A549 (cell line): ENCODE measurements at regions not wholly inside any gene's neighbourhood (a gene's known extent, or its start where the extent isn't known, plus 50 kb on each side); places are given as distances from the start of the nearest gene placed in this dataset.

Source experiments
- ATAC-seq, 2 experiments: fragments of 200-7000 bp in 1 of 2; fragments of >200 bp in 1 of 2; cut with Nextera tagmentation in 1 of 2; cut with Tn5 transposase in 1 of 2; 3 replicates each; pipeline versions ENCODE4 v1.8.0 to v1.9.1; 2018 to 2020; ENCODE audit warnings: mild to moderate bottlenecking in 1 of 2, moderate library complexity in 1 of 2
- CTCF ChIA-PET: fragments of 300-600 bp; sonication (Branson Sonifier 250); formaldehyde crosslinking; extraction: SDS; loops from one replicate; lab custom pipeline; 2021; ENCODE audit warnings: antibody characterized with exemption, inconsistent platforms; lab: Yijun Ruan, JAX
- POLR2A ChIA-PET: fragments of 350-600 bp; formaldehyde crosslinking; extraction: SDS; loops from one replicate; lab custom pipeline; 2021; ENCODE audit warnings: antibody characterized with exemption, inconsistent platforms; lab: Yijun Ruan, JAX
- DNase-seq, 2 experiments: peaks; one replicate each; pipeline versions ENCODE4 v3.0.0 to v3.0.0-alpha.2; 2011 to 2016; ENCODE audit warnings: low read depth in 1 of 2, low spot score in 1 of 2
- FAIRE-seq: peaks from 2 replicates; lab custom pipeline; 2011; peaks lifted over from hg19 to GRCh38; lab: Jason Lieb, UNC
- H3K27ac ChIP-seq, 2 experiments: fragments of >200 bp; sonication (Bioruptor Twin); formaldehyde crosslinking; 3 replicates each; pipeline ENCODE4 v1.5.1; 2016 to 2017
- H3K4me1 ChIP-seq: fragments of >200 bp; sonication (Bioruptor Twin); formaldehyde crosslinking; 3 replicates; pipeline ENCODE4 v1.6.1; 2016
- H3K4me2 ChIP-seq: fragments of >200 bp; sonication (Bioruptor Twin); formaldehyde crosslinking; 3 replicates; pipeline ENCODE4 v1.6.1; 2016
- H3K4me3 ChIP-seq: fragments of >200 bp; sonication (Bioruptor Twin); formaldehyde crosslinking; 3 replicates; pipeline ENCODE4 v1.5.1; 2016
- H3K9me3 ChIP-seq: fragments of >200 bp; sonication (Bioruptor Twin); formaldehyde crosslinking; 3 replicates; pipeline ENCODE4 v1.6.1; 2016
- BHLHE40 ChIP-seq: IDR thresholded peaks from 2 replicates; pipeline ENCODE4 v1.6.1; 2012; ENCODE audit warnings: low read depth, low read length, inconsistent platforms
- CEBPB ChIP-seq, 2 experiments: fragments of >200 bp in 1 of 2; sonication (Bioruptor Twin) in 1 of 2; formaldehyde crosslinking in 1 of 2; IDR thresholded peaks; 2 replicates each; pipeline ENCODE4 v1.6.1; 2012 to 2016
- CHD4 ChIP-seq: fragments of 200-600 bp; sonication (generic); IDR thresholded peaks from 2 replicates; pipeline ENCODE4 v1.6.1; 2016; ENCODE audit warnings: antibody characterized with exemption, mild to moderate bottlenecking, borderline replicate concordance
- EHF ChIP-seq: fragments of 250-450 bp; sonication (Bioruptor Pico); IDR thresholded peaks from 2 replicates; pipeline ENCODE4 v1.5.0; 2020; ENCODE audit warnings: mild to moderate bottlenecking
- EHMT2 ChIP-seq: fragments of 200-600 bp; sonication (generic); IDR thresholded peaks from 2 replicates; pipeline ENCODE4 v1.6.1; 2016; ENCODE audit warnings: antibody characterized with exemption, low read depth, mild to moderate bottlenecking, moderate library complexity
- EP300 ChIP-seq, 2 experiments: fragments of >200 bp; sonication (Bioruptor Twin); formaldehyde crosslinking; IDR thresholded peaks; 2 replicates in 1 of 2; 3 replicates in 1 of 2; pipeline ENCODE4 v1.6.1; 2016 to 2017
- FOXS1 ChIP-seq: fragments of 250-450 bp; sonication (Bioruptor Pico); IDR thresholded peaks from 2 replicates; pipeline ENCODE4 v1.5.0; 2020; ENCODE audit warnings: mild to moderate bottlenecking, moderate library complexity
- HDAC2 ChIP-seq: fragments of 200-600 bp; sonication (generic); IDR thresholded peaks from 2 replicates; pipeline ENCODE4 v1.6.1; 2016
- HEYL ChIP-seq: fragments of 250-450 bp; sonication (Bioruptor Pico); IDR thresholded peaks from 2 replicates; pipeline ENCODE4 v1.8.0; 2021; ENCODE audit warnings: mild to moderate bottlenecking, moderate library complexity
- HOXB5 ChIP-seq: fragments of 250-450 bp; sonication (Bioruptor Pico); IDR thresholded peaks from 2 replicates; pipeline ENCODE4 v1.5.0; 2020; ENCODE audit warnings: mild to moderate bottlenecking, moderate library complexity
- JUNB ChIP-seq: fragments of >200 bp; sonication (Bioruptor Twin); formaldehyde crosslinking; IDR thresholded peaks from 2 replicates; pipeline ENCODE4 v1.6.1; 2016
- KDM1A ChIP-seq: fragments of 200-600 bp; sonication (generic); IDR thresholded peaks from 2 replicates; pipeline ENCODE4 v1.6.1; 2016; ENCODE audit warnings: low read depth, mild to moderate bottlenecking
- MAZ ChIP-seq: fragments of 150-350 bp; IDR thresholded peaks from 2 replicates; pipeline ENCODE4 v1.6.1; 2014; ENCODE audit warnings: antibody characterized with exemption, low read depth, low read length, borderline replicate concordance
- MYC ChIP-seq: IDR thresholded peaks from 2 replicates; pipeline ENCODE4 v1.6.1; 2012; ENCODE audit warnings: mild to moderate bottlenecking, inconsistent platforms, low read length, improper control_type of control experiment, borderline replicate concordance
- NR3C1 ChIP-seq: fragments of >200 bp; sonication (Bioruptor Twin); formaldehyde crosslinking; IDR thresholded peaks from 3 replicates; pipeline ENCODE4 v1.6.1; 2017
- POLR2A ChIP-seq: IDR thresholded peaks from 2 replicates; pipeline ENCODE4 v1.6.1; 2012; ENCODE audit warnings: mild to moderate bottlenecking, low read length
- POLR2AphosphoS2 ChIP-seq: conservative IDR thresholded peaks from 2 replicates; pipeline ENCODE4 v1.6.1; 2012; ENCODE audit warnings: low read length, improper control_type of control experiment, inconsistent platforms
- RCOR1 ChIP-seq: fragments of 150-350 bp; IDR thresholded peaks from 2 replicates; pipeline ENCODE4 v1.6.1; 2014; ENCODE audit warnings: antibody characterized with exemption, low read length, low read depth
- RFX5 ChIP-seq: fragments of 450-650 bp; IDR thresholded peaks from 2 replicates; pipeline ENCODE4 v1.7.1; 2014; ENCODE audit warnings: antibody characterized with exemption, mild to moderate bottlenecking, moderate library complexity
- RNF2 ChIP-seq: fragments of 200-600 bp; sonication (generic); IDR thresholded peaks from 2 replicates; pipeline ENCODE4 v1.6.1; 2016; ENCODE audit warnings: low read depth, mild to moderate bottlenecking, antibody characterized with exemption, moderate library complexity, borderline replicate concordance
- SMC3 ChIP-seq: fragments of >200 bp; sonication (Bioruptor Twin); formaldehyde crosslinking; IDR thresholded peaks from 3 replicates; pipeline ENCODE4 v1.6.1; 2018; ENCODE audit warnings: inconsistent platforms
- ZC3H11A ChIP-seq: fragments of 450-650 bp; IDR thresholded peaks from 2 replicates; pipeline ENCODE4 v1.6.1; 2014; ENCODE audit warnings: antibody characterized with exemption, mild to moderate bottlenecking
- ZFP36 ChIP-seq: fragments of 450-650 bp; IDR thresholded peaks from 2 replicates; pipeline ENCODE4 v1.6.1; 2014; ENCODE audit warnings: borderline replicate concordance; ENCODE audit not compliant: partially characterized antibody
- ZNF302 ChIP-seq: fragments of 250-450 bp; sonication (Bioruptor Pico); IDR thresholded peaks from 2 replicates; pipeline ENCODE4 v1.9.0; 2021; ENCODE audit warnings: inconsistent platforms, mild to moderate bottlenecking, moderate library complexity
- WGBS: methylation state at CpG from one replicate; pipeline ENCODE4 v1.1.6; 2017; ENCODE audit errors: missing lambda C conversion rate; 5-methylcytosine and 5-hydroxymethylcytosine counted together
- TF ChIP-seq, protein P1 (sequence below): fragments of 250-450 bp; sonication (Bioruptor Pico); IDR thresholded peaks from 2 replicates; pipeline ENCODE4 v1.5.0; 2021; ENCODE audit warnings: mild to moderate bottlenecking, moderate library complexity, borderline replicate concordance
- TF ChIP-seq, protein P2 (sequence below): fragments of >200 bp; sonication (Bioruptor Twin); formaldehyde crosslinking; IDR thresholded peaks from 3 replicates; pipeline ENCODE4 v1.6.1; 2016
- TF ChIP-seq, protein P3 (sequence below): IDR thresholded peaks from 2 replicates; pipeline ENCODE4 v1.6.1; 2012; ENCODE audit warnings: low read depth, borderline replicate concordance
- TF ChIP-seq, protein P4 (sequence below): IDR thresholded peaks from 2 replicates; pipeline ENCODE4 v1.6.1; 2012

DNA sequence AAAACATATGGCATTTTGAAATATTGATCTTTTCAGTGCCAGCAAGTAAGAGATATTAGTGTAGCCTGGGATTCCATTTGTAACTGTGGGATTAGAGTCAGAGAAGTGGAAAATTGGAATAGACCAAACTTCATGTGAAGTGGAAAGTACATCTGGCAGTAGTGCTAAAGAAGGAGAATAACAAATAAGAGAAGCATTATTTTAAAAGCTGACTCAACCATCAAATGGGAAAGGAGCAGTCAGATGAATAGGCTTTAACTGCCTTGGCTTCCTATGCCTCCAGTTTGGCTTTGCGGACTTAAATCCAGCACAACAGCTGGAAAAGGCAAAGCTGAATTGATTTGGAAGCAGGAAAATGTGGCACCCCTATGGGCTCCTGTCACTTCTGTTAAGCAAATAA is 623.1 kb downstream of the TSN start:
- H3K4me3 ChIP-seq: no peak overlapping the region
- WGBS: 0% methylated on average over 1 of the region's 1 CpG

DNA sequence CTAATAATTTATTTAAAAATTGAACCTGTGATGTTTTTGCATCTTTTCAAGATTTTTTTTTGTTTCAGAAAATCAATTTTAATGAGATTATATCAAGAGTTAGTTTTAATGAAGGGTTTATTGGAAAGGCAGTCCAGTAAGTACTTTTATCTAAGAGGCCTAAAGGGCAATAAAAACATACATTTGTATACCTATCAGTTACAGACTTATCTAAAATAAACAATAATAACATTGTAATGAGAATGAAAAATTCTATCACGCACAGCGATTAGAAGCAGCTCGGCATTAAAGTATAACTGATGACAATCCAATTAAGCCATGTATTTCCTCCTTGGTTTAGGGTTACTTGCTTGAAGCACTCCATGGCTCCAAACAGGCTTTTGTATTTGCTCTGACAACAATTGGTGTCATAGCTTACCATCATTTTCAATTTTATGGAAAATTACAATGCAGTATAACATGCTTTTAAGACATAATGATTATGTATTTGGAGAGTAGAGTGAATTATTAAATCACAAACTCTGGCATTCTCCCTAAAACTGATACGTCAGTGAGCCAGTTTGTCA is 629.4 kb downstream of the TSN start:
- Histone ChIP-seq H3K4me1 (no peaks in the 10 kb centered on the region), H3K9me3 (no peaks in the 10 kb centered on the region), H3K4me2 (no peak overlapping the region), H3K4me3 (no peak overlapping the region), H3K27ac (no peak overlapping the region)
- FAIRE-seq (no peak), DNase-seq (no peak), ATAC-seq (no peak)
- ChIA-PET POLR2A (no interaction called here), CTCF (no interaction called here)
- TF ChIP-seq BHLHE40 (no peak), NR3C1 (no peak), ZNF302 (CRISPR knock-in tag) (no peak), MAZ (no peak), HEYL (CRISPR knock-in tag) (no peak), EP300 (IDR thresholded peaks at IDR 0.05) (no peak), SMC3 (no peak), HOXB5 (no peak), RNF2 (no peak), FOXS1 (CRISPR knock-in tag) (no peak), ZFP36 (no peak), RCOR1 (no peak), CHD4 (no peak), POLR2AphosphoS2 (no peak), EHF (CRISPR knock-in tag) (no peak), EHMT2 (no peak), JUNB (no peak)
- TF ChIP-seq, protein P1, sequence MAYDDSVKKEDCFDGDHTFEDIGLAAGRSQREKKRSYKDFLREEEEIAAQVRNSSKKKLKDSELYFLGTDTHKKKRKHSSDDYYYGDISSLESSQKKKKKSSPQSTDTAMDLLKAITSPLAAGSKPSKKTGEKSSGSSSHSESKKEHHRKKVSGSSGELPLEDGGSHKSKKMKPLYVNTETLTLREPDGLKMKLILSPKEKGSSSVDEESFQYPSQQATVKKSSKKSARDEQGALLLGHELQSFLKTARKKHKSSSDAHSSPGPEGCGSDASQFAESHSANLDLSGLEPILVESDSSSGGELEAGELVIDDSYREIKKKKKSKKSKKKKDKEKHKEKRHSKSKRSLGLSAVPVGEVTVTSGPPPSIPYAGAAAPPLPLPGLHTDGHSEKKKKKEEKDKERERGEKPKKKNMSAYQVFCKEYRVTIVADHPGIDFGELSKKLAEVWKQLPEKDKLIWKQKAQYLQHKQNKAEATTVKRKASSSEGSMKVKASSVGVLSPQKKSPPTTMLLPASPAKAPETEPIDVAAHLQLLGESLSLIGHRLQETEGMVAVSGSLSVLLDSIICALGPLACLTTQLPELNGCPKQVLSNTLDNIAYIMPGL (CRISPR knock-in tag): no peak
- TF ChIP-seq, protein P2, sequence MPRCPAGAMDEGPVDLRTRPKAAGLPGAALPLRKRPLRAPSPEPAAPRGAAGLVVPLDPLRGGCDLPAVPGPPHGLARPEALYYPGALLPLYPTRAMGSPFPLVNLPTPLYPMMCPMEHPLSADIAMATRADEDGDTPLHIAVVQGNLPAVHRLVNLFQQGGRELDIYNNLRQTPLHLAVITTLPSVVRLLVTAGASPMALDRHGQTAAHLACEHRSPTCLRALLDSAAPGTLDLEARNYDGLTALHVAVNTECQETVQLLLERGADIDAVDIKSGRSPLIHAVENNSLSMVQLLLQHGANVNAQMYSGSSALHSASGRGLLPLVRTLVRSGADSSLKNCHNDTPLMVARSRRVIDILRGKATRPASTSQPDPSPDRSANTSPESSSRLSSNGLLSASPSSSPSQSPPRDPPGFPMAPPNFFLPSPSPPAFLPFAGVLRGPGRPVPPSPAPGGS: no peak
- TF ChIP-seq, protein P3, sequence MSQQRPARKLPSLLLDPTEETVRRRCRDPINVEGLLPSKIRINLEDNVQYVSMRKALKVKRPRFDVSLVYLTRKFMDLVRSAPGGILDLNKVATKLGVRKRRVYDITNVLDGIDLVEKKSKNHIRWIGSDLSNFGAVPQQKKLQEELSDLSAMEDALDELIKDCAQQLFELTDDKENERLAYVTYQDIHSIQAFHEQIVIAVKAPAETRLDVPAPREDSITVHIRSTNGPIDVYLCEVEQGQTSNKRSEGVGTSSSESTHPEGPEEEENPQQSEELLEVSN: no peak
- 13% methylated on average over 4 of the region's 4 CpGs for WGBS

More for the DNA sequence above, 623.1 kb downstream of the TSN start:
- DNase-seq (no peak), ATAC-seq (no peak), FAIRE-seq (no peak)
- ChIA-PET POLR2A (no interaction called here), CTCF (no interaction called here)
- Histone ChIP-seq H3K9me3 (no peaks in the 10 kb centered on the region), H3K27ac (no peak overlapping the region), H3K4me2 (no peak overlapping the region), H3K4me1 (no peaks in the 10 kb centered on the region)
- TF ChIP-seq, protein P2: no peak
- TF ChIP-seq ZC3H11A: no peak
- TF ChIP-seq KDM1A: no peak
- no peak for TF ChIP-seq BHLHE40
- no peak for TF ChIP-seq CEBPB (IDR thresholded peaks at IDR 0.05)
- TF ChIP-seq HEYL (CRISPR knock-in tag): no peak
- TF ChIP-seq, protein P4, sequence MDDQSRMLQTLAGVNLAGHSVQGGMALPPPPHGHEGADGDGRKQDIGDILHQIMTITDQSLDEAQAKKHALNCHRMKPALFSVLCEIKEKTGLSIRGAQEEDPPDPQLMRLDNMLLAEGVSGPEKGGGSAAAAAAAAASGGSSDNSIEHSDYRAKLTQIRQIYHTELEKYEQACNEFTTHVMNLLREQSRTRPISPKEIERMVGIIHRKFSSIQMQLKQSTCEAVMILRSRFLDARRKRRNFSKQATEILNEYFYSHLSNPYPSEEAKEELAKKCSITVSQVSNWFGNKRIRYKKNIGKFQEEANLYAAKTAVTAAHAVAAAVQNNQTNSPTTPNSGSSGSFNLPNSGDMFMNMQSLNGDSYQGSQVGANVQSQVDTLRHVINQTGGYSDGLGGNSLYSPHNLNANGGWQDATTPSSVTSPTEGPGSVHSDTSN: no peak
- TF ChIP-seq HDAC2: no peak
- TF ChIP-seq CHD4: no peak
- no peak for TF ChIP-seq POLR2A
- no peak for TF ChIP-seq NR3C1
- no peak for TF ChIP-seq RFX5
- TF ChIP-seq MYC: no peak
